Fibroblast of skin of left quadriceps (primary cell): ENCODE measurements at regions not wholly inside any gene's neighbourhood (a gene's known extent, or its start where the extent isn't known, plus 50 kb on each side); places are given as distances from the start of the nearest gene placed in this dataset.

ENCODE experiments used
- DNase-seq, 2 experiments: peaks; one replicate each; pipeline ENCODE4 v3.0.0-alpha.2; 2013; ENCODE audit warnings: low read depth in 2 of 2

- no peak for DNase-seq
Measured at GRCh38 chr10:117670116-117670904, 127.8 kb downstream of the EMX2 start.

- DNase-seq, result no peak
Measured at GRCh38 chr10:117673230-117674010, 130.9 kb downstream of the EMX2 start.

GRCh38 chr10:117674201-117674600 is 131.7 kb downstream of the EMX2 start:
- DNase-seq, result no peak

- DNase-seq, result no peak
Measured at GRCh38 chr10:117674646-117675045, 132.1 kb downstream of the EMX2 start.

- DNase-seq, result no peak
Measured at GRCh38 chr10:117675514-117676055, 133.0 kb downstream of the EMX2 start.

- no peak for DNase-seq
Measured at GRCh38 chr10:117677239-117677638, 134.7 kb downstream of the EMX2 start.

- DNase-seq, result no peak
Measured at GRCh38 chr10:117677890-117678500, 135.4 kb downstream of the EMX2 start.

GRCh38 chr10:117680601-117681000 is 138.1 kb downstream of the EMX2 start:
- no peak for DNase-seq

- DNase-seq, result no peak
Measured at GRCh38 chr10:117681104-117681503, 138.6 kb downstream of the EMX2 start.

- no peak for DNase-seq
Measured at GRCh38 chr10:117684046-117684610, 141.6 kb downstream of the EMX2 start.

- peak in 1 of 2 experiments; percentile 24 for DNase-seq
Measured at GRCh38 chr10:117684672-117685211, 142.2 kb downstream of the EMX2 start.

- DNase-seq, result no peak
Measured at GRCh38 chr10:117685431-117685830, 142.9 kb downstream of the EMX2 start.

GRCh38 chr10:117686606-117687005 is 144.1 kb downstream of the EMX2 start:
- no peak for DNase-seq

GRCh38 chr10:117688358-117688757 is 145.8 kb downstream of the EMX2 start:
- no peak for DNase-seq

GRCh38 chr10:117689566-117689965 is 147.0 kb downstream of the EMX2 start:
- no peak for DNase-seq

- DNase-seq, result no peak
Measured at GRCh38 chr10:117690359-117690758, 147.8 kb downstream of the EMX2 start.

GRCh38 chr10:117694190-117694589 is 151.6 kb downstream of the EMX2 start:
- DNase-seq, result no peak

- DNase-seq, result no peak
Measured at GRCh38 chr10:117697402-117697801, 154.9 kb downstream of the EMX2 start.

GRCh38 chr10:117698809-117699208 is 156.3 kb downstream of the EMX2 start:
- no peak for DNase-seq

- no peak for DNase-seq
Measured at GRCh38 chr10:117699436-117700075, 157.0 kb downstream of the EMX2 start.

GRCh38 chr10:117710181-117710798 is 167.7 kb downstream of the EMX2 start:
- DNase-seq, result no peak
